BJ (cell line): ENCODE measurements at regions not wholly inside any gene's neighbourhood (a gene's known extent, or its start where the extent isn't known, plus 50 kb on each side); places are given as distances from the start of the nearest gene placed in this dataset.

ENCODE experiments used
- CTCF ChIA-PET: fragments of 350-600 bp; formaldehyde crosslinking; extraction: SDS; loops from one replicate; lab custom pipeline; 2021; ENCODE audit warnings: antibody characterized with exemption, inconsistent platforms; lab: Yijun Ruan, JAX
- POLR2A ChIA-PET: fragments of 300-600 bp; sonication (Branson Sonifier 250); formaldehyde crosslinking; extraction: SDS; loops from one replicate; lab custom pipeline; 2021; ENCODE audit warnings: antibody characterized with exemption; lab: Charles Lee
- DNase-seq: peaks from one replicate; pipeline ENCODE4 v3.0.0-alpha.2; 2011; ENCODE audit warnings: low read depth
- H3K27me3 ChIP-seq: 2 replicates; pipeline ENCODE4 v1.6.0; 2011; ENCODE audit warnings: low read length; ENCODE audit not compliant: control insufficient read depth, insufficient read depth
- H3K36me3 ChIP-seq: 2 replicates; pipeline ENCODE4 v1.5.1; 2011; ENCODE audit warnings: low read length; ENCODE audit not compliant: control insufficient read depth, insufficient read depth
- H3K4me3 ChIP-seq: 2 replicates; pipeline ENCODE4 v1.5.1; 2011; ENCODE audit warnings: low read depth, mild to moderate bottlenecking, control low read depth, low read length
- CTCF ChIP-seq: IDR thresholded peaks from 2 replicates; pipeline ENCODE4 v1.5.1; 2011; ENCODE audit warnings: low read depth, mild to moderate bottlenecking, control low read depth, inconsistent platforms, low read length, moderate library complexity; ENCODE audit not compliant: insufficient read depth

- Histone ChIP-seq H3K27me3 (no peaks in the 10 kb centered on the region), H3K4me3 (no peak overlapping the region), H3K36me3 (no peaks in the 10 kb centered on the region)
- CTCF ChIA-PET, result no interaction called here
- no peak for TF ChIP-seq CTCF
- DNase-seq, result no peak
- POLR2A ChIA-PET, result no interaction called here
Measured at GRCh38 chr3:59249698-59250361, 200.0 kb upstream of the CFAP20DC start.

GRCh38 chr3:59249004-59249403, 199.2 kb upstream of the CFAP20DC start:
- Histone ChIP-seq H3K27me3 (no peaks in the 10 kb centered on the region), H3K4me3 (no peak overlapping the region), H3K36me3 (no peaks in the 10 kb centered on the region)
- TF ChIP-seq CTCF, result no peak
- ChIA-PET POLR2A (no interaction called here), CTCF (no interaction called here)
- no peak for DNase-seq

- POLR2A ChIA-PET, result no interaction called here
- Histone ChIP-seq H3K27me3 (no peaks in the 10 kb centered on the region), H3K4me3 (no peak overlapping the region), H3K36me3 (no peaks in the 10 kb centered on the region)
- TF ChIP-seq CTCF, result no peak
- CTCF ChIA-PET, result no interaction called here
- no peak for DNase-seq
Measured at GRCh38 chr3:59247402-59247841, 197.6 kb upstream of the CFAP20DC start.

GRCh38 chr3:59246719-59247401, 197.0 kb upstream of the CFAP20DC start:
- CTCF ChIA-PET, result no interaction called here
- DNase-seq, result no peak
- no peaks in the 10 kb centered on the region for H3K36me3 ChIP-seq
- TF ChIP-seq CTCF, result no peak
- POLR2A ChIA-PET, result no interaction called here
- no peaks in the 10 kb centered on the region for H3K27me3 ChIP-seq
- H3K4me3 ChIP-seq, result no peak overlapping the region

- DNase-seq, result peak; percentile 9
- ChIA-PET CTCF (interaction anchor here (0.7 to 0.9 kb wide), 2 partner anchors 12 to 615 kb away, joined by 3 read pairs; no protein-coding TSS in a partner anchor), POLR2A (no interaction called here)
- H3K4me3 ChIP-seq, result no peak overlapping the region
- no peak for TF ChIP-seq CTCF
- H3K36me3 ChIP-seq, result no peaks in the 10 kb centered on the region
- no peaks in the 10 kb centered on the region for H3K27me3 ChIP-seq
Measured at GRCh38 chr3:59245859-59246501, 196.2 kb upstream of the CFAP20DC start.
